Neutrophil (primary cell): ENCODE measurements at regions not wholly inside any gene's neighbourhood (a gene's known extent, or its start where the extent isn't known, plus 50 kb on each side); places are given as distances from the start of the nearest gene placed in this dataset.
"Not testable (repeated sequence)": the region's sequence is repeated elsewhere in the genome, so short reads cannot be mapped to it uniquely, and the experiment has no call there.

Experiments
- H3K27ac ChIP-seq: fragments of 200-600 bp; sonication (generic); 2 replicates; pipeline ENCODE4 v1.5.1; 2016; ENCODE audit warnings: mild to moderate bottlenecking, moderate library complexity
- H3K27me3 ChIP-seq: fragments of 200-600 bp; sonication (generic); 2 replicates; pipeline ENCODE4 v1.6.0; 2016; ENCODE audit warnings: mild to moderate bottlenecking
- H3K36me3 ChIP-seq: fragments of 200-600 bp; sonication (generic); 2 replicates; pipeline ENCODE4 v1.5.1; 2017
- H3K4me1 ChIP-seq, 2 experiments: fragments of 200-600 bp in 1 of 2; sonication (generic) in 1 of 2; 1 replicate in 1 of 2; 2 replicates in 1 of 2; pipeline versions ENCODE4 v1.5.1 to v1.6.1; 2013 to 2016; ENCODE audit warnings: low read depth in 1 of 2, low read length in 1 of 2, mild to moderate bottlenecking in 1 of 2, moderate library complexity in 1 of 2; ENCODE audit not compliant: control insufficient read depth in 1 of 2, insufficient read depth in 1 of 2
- H3K4me3 ChIP-seq, 2 experiments: fragments of 200-600 bp in 1 of 2; sonication (generic) in 1 of 2; 1 replicate in 1 of 2; 2 replicates in 1 of 2; pipeline ENCODE4 v1.5.1; 2013 to 2016; ENCODE audit warnings: low read depth in 1 of 2, low read length in 1 of 2, mild to moderate bottlenecking in 1 of 2, moderate library complexity in 1 of 2
- H3K9me3 ChIP-seq: fragments of 200-600 bp; sonication (generic); 2 replicates; pipeline ENCODE4 v1.5.1; 2016
- TF ChIP-seq, protein P1 (sequence below): fragments of 200-600 bp; sonication (generic); IDR thresholded peaks from 2 replicates; pipeline ENCODE4 v1.5.1; 2016; ENCODE audit warnings: antibody characterized with exemption

GRCh38 chr6:144378437-144378836 is 93.3 kb downstream of the UTRN start:
- H3K4me3 ChIP-seq: no peak overlapping the region
- H3K27ac ChIP-seq: no peak overlapping the region
- H3K36me3 ChIP-seq: no peaks in the 10 kb centered on the region
- TF ChIP-seq, protein P1, sequence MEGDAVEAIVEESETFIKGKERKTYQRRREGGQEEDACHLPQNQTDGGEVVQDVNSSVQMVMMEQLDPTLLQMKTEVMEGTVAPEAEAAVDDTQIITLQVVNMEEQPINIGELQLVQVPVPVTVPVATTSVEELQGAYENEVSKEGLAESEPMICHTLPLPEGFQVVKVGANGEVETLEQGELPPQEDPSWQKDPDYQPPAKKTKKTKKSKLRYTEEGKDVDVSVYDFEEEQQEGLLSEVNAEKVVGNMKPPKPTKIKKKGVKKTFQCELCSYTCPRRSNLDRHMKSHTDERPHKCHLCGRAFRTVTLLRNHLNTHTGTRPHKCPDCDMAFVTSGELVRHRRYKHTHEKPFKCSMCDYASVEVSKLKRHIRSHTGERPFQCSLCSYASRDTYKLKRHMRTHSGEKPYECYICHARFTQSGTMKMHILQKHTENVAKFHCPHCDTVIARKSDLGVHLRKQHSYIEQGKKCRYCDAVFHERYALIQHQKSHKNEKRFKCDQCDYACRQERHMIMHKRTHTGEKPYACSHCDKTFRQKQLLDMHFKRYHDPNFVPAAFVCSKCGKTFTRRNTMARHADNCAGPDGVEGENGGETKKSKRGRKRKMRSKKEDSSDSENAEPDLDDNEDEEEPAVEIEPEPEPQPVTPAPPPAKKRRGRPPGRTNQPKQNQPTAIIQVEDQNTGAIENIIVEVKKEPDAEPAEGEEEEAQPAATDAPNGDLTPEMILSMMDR: no peak
- no peaks in the 10 kb centered on the region for H3K27me3 ChIP-seq
- peaks cover 5% of the 10 kb centered on the region for H3K9me3 ChIP-seq
- H3K4me1 ChIP-seq: no peaks in the 10 kb centered on the region

DNA sequence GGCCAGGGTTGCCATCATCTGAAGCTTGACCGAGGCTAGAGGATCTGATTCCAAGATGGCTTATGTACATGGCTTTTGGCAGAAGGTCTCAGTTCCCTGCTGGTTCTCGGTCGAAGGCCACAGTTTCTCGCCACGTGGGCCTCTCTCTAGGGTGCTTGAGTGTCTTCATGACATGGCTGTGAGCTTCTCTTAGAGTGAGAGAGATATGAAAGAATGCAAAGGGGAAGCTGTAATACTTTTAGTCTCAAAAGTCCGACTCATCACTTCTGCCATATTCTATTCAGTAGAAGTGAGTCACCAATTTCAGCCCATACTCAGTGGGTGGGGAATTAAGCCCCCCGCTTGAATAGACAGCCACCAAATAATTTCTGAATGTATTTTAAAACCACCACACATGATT is 94.2 kb downstream of the UTRN start:
- TF ChIP-seq, protein P1: no peak
- H3K9me3 ChIP-seq: peaks cover 5% of the 10 kb centered on the region

GRCh38 chr6:144381499-144381898 is 96.4 kb downstream of the UTRN start:
- H3K4me1 ChIP-seq, H3K27ac ChIP-seq, H3K36me3 ChIP-seq, H3K4me3 ChIP-seq, H3K27me3 ChIP-seq, H3K9me3 ChIP-seq: not testable (repeated sequence)

More for the DNA sequence above, 94.2 kb downstream of the UTRN start:
- H3K36me3 ChIP-seq: no peaks in the 10 kb centered on the region
- H3K27ac ChIP-seq: no peak overlapping the region
- no peak overlapping the region for H3K4me3 ChIP-seq
- no peaks in the 10 kb centered on the region for H3K27me3 ChIP-seq
- no peaks in the 10 kb centered on the region for H3K4me1 ChIP-seq

DNA sequence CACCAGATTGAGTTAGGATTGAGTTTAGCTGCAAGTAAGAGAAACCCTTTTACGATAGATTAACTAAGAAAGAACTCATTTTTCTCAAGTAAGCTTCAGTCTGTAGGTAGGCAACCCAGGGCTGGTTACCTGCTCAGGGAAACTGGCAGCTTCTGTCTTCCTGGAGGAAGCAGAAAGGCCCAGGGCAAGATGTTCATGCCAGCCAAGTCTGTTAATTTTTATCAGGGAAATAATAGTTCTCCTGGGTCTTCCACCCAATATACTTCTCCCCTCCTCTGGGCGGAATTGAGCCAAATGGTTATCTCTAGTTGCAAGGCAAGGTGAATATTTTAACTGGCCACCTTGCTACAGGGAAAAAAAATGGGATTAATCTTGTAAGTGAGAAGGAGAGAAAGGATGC is 98.2 kb downstream of the UTRN start:
- H3K27ac ChIP-seq: no peak overlapping the region
- no peaks in the 10 kb centered on the region for H3K27me3 ChIP-seq
- H3K4me1 ChIP-seq: no peaks in the 10 kb centered on the region
- no peak overlapping the region for H3K4me3 ChIP-seq
- H3K9me3 ChIP-seq: peaks cover 5% of the 10 kb centered on the region
- no peaks in the 10 kb centered on the region for H3K36me3 ChIP-seq
- TF ChIP-seq, protein P1: no peak

DNA sequence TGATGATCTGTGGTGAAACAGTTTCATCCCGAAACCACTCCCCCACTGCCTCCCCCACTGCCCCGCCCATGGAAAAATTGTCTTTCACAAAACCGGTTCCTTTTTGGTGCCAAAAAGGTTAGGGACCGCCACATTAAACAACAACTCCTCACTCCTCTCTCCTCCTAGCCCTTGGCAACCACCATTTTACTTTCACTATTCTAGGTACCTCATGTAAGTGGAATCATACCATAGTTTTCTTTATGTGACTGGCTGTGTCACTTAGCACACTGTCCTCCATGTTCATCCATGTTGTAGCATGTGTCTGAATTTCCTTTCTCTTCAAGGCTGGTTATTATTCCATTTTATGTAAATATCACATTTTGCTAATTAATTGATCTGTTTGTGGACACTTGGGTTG is 99.3 kb downstream of the UTRN start:
- Histone ChIP-seq H3K36me3 (no peaks in the 10 kb centered on the region), H3K4me1 (no peaks in the 10 kb centered on the region), H3K27me3 (no peaks in the 10 kb centered on the region), H3K4me3 (no peak overlapping the region), H3K9me3 (peaks cover 5% of the 10 kb centered on the region), H3K27ac (no peak overlapping the region)
- TF ChIP-seq, protein P1: no peak

DNA sequence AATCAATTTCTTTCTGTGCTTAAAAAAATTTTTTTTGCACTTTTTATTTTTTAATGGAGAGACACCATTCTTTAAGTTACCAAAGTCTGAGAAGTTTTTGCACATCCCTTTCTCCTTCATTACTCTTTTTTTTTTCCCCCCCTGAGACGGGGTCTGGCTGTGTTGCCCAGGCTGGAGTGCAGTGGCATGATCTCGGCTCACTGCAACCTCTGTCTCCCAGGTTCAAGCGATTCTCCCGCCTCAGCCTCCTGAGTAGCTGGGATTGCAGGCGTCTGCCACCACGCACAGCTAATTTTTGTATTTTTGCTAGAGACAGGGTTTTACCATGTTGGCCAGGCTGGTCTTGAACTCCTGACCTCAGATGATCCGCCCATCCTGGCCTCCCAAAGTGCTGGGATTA is 104.3 kb downstream of the UTRN start:
- not testable (repeated sequence) for H3K4me3 ChIP-seq, H3K4me1 ChIP-seq, H3K36me3 ChIP-seq, H3K27me3 ChIP-seq, H3K27ac ChIP-seq, H3K9me3 ChIP-seq

DNA sequence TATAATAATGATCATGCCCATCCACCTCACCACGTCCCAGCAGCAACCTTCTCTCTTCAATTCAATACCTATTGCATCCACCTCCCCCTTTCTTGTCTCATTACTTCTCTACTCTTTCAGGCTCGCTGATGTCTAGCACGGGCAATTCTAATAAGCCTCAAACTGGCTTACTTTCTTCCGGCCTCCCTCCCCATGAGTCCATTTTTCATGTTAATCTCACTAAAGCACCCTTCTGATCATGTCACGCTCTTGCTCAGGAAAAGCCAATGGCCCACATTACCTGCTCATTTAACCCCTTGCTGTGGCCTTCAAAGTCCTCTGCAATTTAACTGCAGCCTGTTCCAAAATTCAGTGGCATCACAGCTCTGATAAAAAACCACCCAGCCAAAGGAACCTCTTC is 105.1 kb downstream of the UTRN start:
- Histone ChIP-seq H3K4me1 (no peaks in the 10 kb centered on the region), H3K4me3 (no peak overlapping the region), H3K27me3 (no peaks in the 10 kb centered on the region), H3K27ac (no peak overlapping the region), H3K9me3 (no peaks in the 10 kb centered on the region), H3K36me3 (no peaks in the 10 kb centered on the region)
- TF ChIP-seq, protein P1: no peak
